WTC11 (cell line): ENCODE measurements at regions not wholly inside any gene's neighbourhood (a gene's known extent, or its start where the extent isn't known, plus 50 kb on each side); places are given as distances from the start of the nearest gene placed in this dataset.

Experiments used
- ATAC-seq: fragments of 200-7000 bp; cut with Tn5 transposase; 2 replicates; pipeline ENCODE4 v1.10.0; 2021; ENCODE audit warnings: mild to moderate bottlenecking, moderate library complexity
- CTCF ChIA-PET: fragments of 300-600 bp; sonication (Branson Sonifier 250); formaldehyde crosslinking; loops from one replicate; lab custom pipeline; 2021; ENCODE audit warnings: antibody characterized with exemption; lab: Charles Lee
- POLR2A ChIA-PET: fragments of 350-600 bp; sonication (Branson Sonifier 250); formaldehyde crosslinking; loops from one replicate; lab custom pipeline; 2021; ENCODE audit warnings: antibody characterized with exemption; lab: Charles Lee
- DNase-seq: peaks from one replicate; pipeline ENCODE4 v3.0.0; 2021; ENCODE audit warnings: low spot score
- H3K27ac Mint-ChIP-seq: 2 replicates; pipeline ENCODE4 v1.8.0; 2021; ENCODE audit warnings: mixed read lengths
- H3K27me3 Mint-ChIP-seq: 2 replicates; pipeline ENCODE4 v1.8.0; 2021; ENCODE audit warnings: low read depth, mild to moderate bottlenecking, moderate library complexity, mixed read lengths
- H3K36me3 Mint-ChIP-seq: 2 replicates; pipeline ENCODE4 v1.8.0; 2021; ENCODE audit warnings: mixed read lengths
- H3K4me1 Mint-ChIP-seq: 2 replicates; pipeline ENCODE4 v1.8.0; 2022; ENCODE audit warnings: mixed read lengths
- H3K4me3 Mint-ChIP-seq: 2 replicates; pipeline ENCODE4 v1.8.0; 2021; ENCODE audit warnings: mild to moderate bottlenecking, moderate library complexity, mixed read lengths
- H3K9me3 Mint-ChIP-seq: 2 replicates; pipeline ENCODE4 v1.8.0; 2021; ENCODE audit warnings: mixed read lengths
- AFF4 ChIP-seq: sonication (generic); formaldehyde crosslinking; IDR thresholded peaks from 2 replicates; pipeline ENCODE4 v1.8.1; 2023; ENCODE audit warnings: mild to moderate bottlenecking, missing genetic modification reagents, borderline replicate concordance
- ATF1 ChIP-seq: sonication (generic); formaldehyde crosslinking; IDR thresholded peaks from 2 replicates; pipeline ENCODE4 v1.8.1; 2023; ENCODE audit warnings: mild to moderate bottlenecking, moderate library complexity, missing genetic modification reagents
- CDX4 ChIP-seq: fragments of 250-450 bp; sonication (Bioruptor Pico); IDR thresholded peaks from 2 replicates; pipeline ENCODE4 v1.9.0; 2021; ENCODE audit warnings: moderate library complexity, mild to moderate bottlenecking, inconsistent platforms, borderline replicate concordance
- CTCF ChIP-seq: fragments of 200-600 bp; IDR thresholded peaks from 2 replicates; pipeline ENCODE4 v1.8.0; 2022; ENCODE audit warnings: antibody characterized with exemption
- E2F5 ChIP-seq: sonication (generic); formaldehyde crosslinking; IDR thresholded peaks from 2 replicates; pipeline ENCODE4 v1.8.1; 2022; ENCODE audit warnings: mild to moderate bottlenecking, moderate library complexity, missing genetic modification reagents
- FOXJ3 ChIP-seq: sonication (generic); formaldehyde crosslinking; IDR thresholded peaks from 2 replicates; pipeline ENCODE4 v1.9.0; 2021; ENCODE audit warnings: missing genetic modification reagents, mild to moderate bottlenecking, borderline replicate concordance
- FOXK1 ChIP-seq: sonication (generic); formaldehyde crosslinking; IDR thresholded peaks from 2 replicates; pipeline ENCODE4 v1.8.0; 2022; ENCODE audit warnings: mild to moderate bottlenecking, moderate library complexity, missing genetic modification reagents
- MYBL2 ChIP-seq: sonication (generic); formaldehyde crosslinking; IDR thresholded peaks from 2 replicates; pipeline ENCODE4 v1.8.1; 2023; ENCODE audit warnings: mild to moderate bottlenecking, moderate library complexity, missing genetic modification reagents
- NR2C2 ChIP-seq: sonication (generic); formaldehyde crosslinking; IDR thresholded peaks from 2 replicates; pipeline ENCODE4 v1.8.0; 2022; ENCODE audit warnings: mild to moderate bottlenecking, missing genetic modification reagents
- PRRX2 ChIP-seq: fragments of 250-450 bp; sonication (Bioruptor Pico); IDR thresholded peaks from 2 replicates; pipeline ENCODE4 v1.8.0; 2021; ENCODE audit warnings: mild to moderate bottlenecking
- SMAD3 ChIP-seq: sonication (generic); formaldehyde crosslinking; IDR thresholded peaks from 2 replicates; pipeline ENCODE4 v1.8.0; 2022; ENCODE audit warnings: missing genetic modification reagents, mild to moderate bottlenecking, borderline replicate concordance
- STAT6 ChIP-seq: sonication (generic); formaldehyde crosslinking; conservative IDR thresholded peaks from 2 replicates; pipeline ENCODE4 v1.8.1; 2023; ENCODE audit warnings: mild to moderate bottlenecking, low read depth, missing genetic modification reagents, moderate library complexity
- TP53 ChIP-seq: sonication (generic); formaldehyde crosslinking; IDR thresholded peaks from 2 replicates; pipeline ENCODE4 v1.8.1; 2023; ENCODE audit warnings: mild to moderate bottlenecking, missing genetic modification reagents
- ZBTB21 ChIP-seq: sonication (generic); formaldehyde crosslinking; IDR thresholded peaks from 2 replicates; pipeline ENCODE4 v1.8.1; 2023; ENCODE audit warnings: mild to moderate bottlenecking, missing genetic modification reagents, borderline replicate concordance
- ZBTB43 ChIP-seq: sonication (generic); formaldehyde crosslinking; IDR thresholded peaks from 2 replicates; pipeline ENCODE4 v1.8.1; 2023; ENCODE audit warnings: mild to moderate bottlenecking, missing genetic modification reagents
- ZNF281 ChIP-seq: sonication (generic); formaldehyde crosslinking; IDR thresholded peaks from 2 replicates; pipeline ENCODE4 v1.8.0; 2023; ENCODE audit warnings: mild to moderate bottlenecking, missing genetic modification reagents
- ZNF317 ChIP-seq: sonication (generic); formaldehyde crosslinking; IDR thresholded peaks from 2 replicates; pipeline ENCODE4 v1.8.1; 2023; ENCODE audit warnings: low read depth, mild to moderate bottlenecking, moderate library complexity, missing genetic modification reagents, borderline replicate concordance
- ZNF423 ChIP-seq: fragments of 250-450 bp; sonication (Bioruptor Pico); IDR thresholded peaks from 2 replicates; pipeline ENCODE4 v2.1.2; 2022; ENCODE audit warnings: mild to moderate bottlenecking, moderate library complexity

- no peak overlapping the region for H3K27ac Mint-ChIP-seq
- no peak overlapping the region for H3K4me3 Mint-ChIP-seq
- no peak for DNase-seq
- no peaks in the 10 kb centered on the region for H3K36me3 Mint-ChIP-seq
- H3K4me1 Mint-ChIP-seq = no peaks in the 10 kb centered on the region
- no peak for ATAC-seq
- POLR2A ChIA-PET = no interaction called here
- H3K27me3 Mint-ChIP-seq = no peaks in the 10 kb centered on the region
- CTCF ChIA-PET = no interaction called here
- TF ChIP-seq AFF4 (CRISPR knock-in tag) (no peak), E2F5 (CRISPR knock-in tag) (no peak), STAT6 (CRISPR knock-in tag) (no peak), ZBTB43 (CRISPR knock-in tag) (no peak), MYBL2 (no peak), ZNF281 (CRISPR knock-in tag) (no peak), CTCF (no peak), FOXK1 (no peak), ZBTB21 (CRISPR knock-in tag) (no peak), PRRX2 (CRISPR knock-in tag) (no peak), CDX4 (no peak), ZNF423 (no peak), TP53 (CRISPR knock-in tag) (no peak), SMAD3 (CRISPR knock-in tag) (no peak), FOXJ3 (CRISPR knock-in tag) (no peak), ZNF317 (CRISPR knock-in tag) (no peak), NR2C2 (no peak), ATF1 (CRISPR knock-in tag) (no peak)
- no peaks in the 10 kb centered on the region for H3K9me3 Mint-ChIP-seq
Observed at GRCh38 chr2:58796239-58796910, 555.2 kb upstream of the FANCL start.
